Natural killer cell (primary cell): ENCODE measurements at regions not wholly inside any gene's neighbourhood (a gene's known extent, or its start where the extent isn't known, plus 50 kb on each side); places are given as distances from the start of the nearest gene placed in this dataset.

Experiments used
- ATAC-seq, 3 donors: fragments of 150-1000 bp in 2 of 3; fragments of 200-7000 bp in 1 of 3; cut with Tn5 transposase; 1 replicate in 1 of 3; 2 replicates in 2 of 3; pipeline ENCODE4 v1.10.0; 2021; ENCODE audit warnings: mild to moderate bottlenecking in 2 of 3, moderate library complexity in 2 of 3
- DNase-seq, 2 donors: peaks; one replicate each; pipeline versions ENCODE4 v3.0.0 to v3.0.0-alpha.2; 2013 to 2021; ENCODE audit warnings: mixed read lengths in 1 of 2
- H3K27ac ChIP-seq: one replicate; pipeline ENCODE4 v1.5.1; 2013; ENCODE audit warnings: mild to moderate bottlenecking, low read length
- H3K27me3 ChIP-seq: one replicate; pipeline ENCODE4 v1.6.1; 2013; ENCODE audit warnings: low read length; ENCODE audit not compliant: control insufficient read depth, insufficient read depth
- H3K36me3 ChIP-seq: one replicate; pipeline ENCODE4 v1.6.1; 2013; ENCODE audit warnings: low read length; ENCODE audit not compliant: control insufficient read depth, insufficient read depth
- H3K4me1 ChIP-seq: one replicate; pipeline ENCODE4 v1.6.1; 2013; ENCODE audit warnings: low read length; ENCODE audit not compliant: control insufficient read depth, insufficient read depth
- H3K4me3 ChIP-seq: one replicate; pipeline ENCODE4 v1.5.1; 2013; ENCODE audit warnings: low read length
- H3K9me3 ChIP-seq: one replicate; pipeline ENCODE4 v1.6.1; 2013; ENCODE audit warnings: low read length; ENCODE audit not compliant: control insufficient read depth, insufficient read depth
- H3K27ac Mint-ChIP-seq, 2 donors: one replicate each; pipeline ENCODE4 v1.8.0; 2022; ENCODE audit warnings: mild to moderate bottlenecking in 2 of 2, mixed read lengths in 2 of 2, moderate library complexity in 1 of 2
- H3K27me3 Mint-ChIP-seq, 2 donors: one replicate each; pipeline ENCODE4 v1.8.0; 2022; ENCODE audit warnings: low read depth in 2 of 2, mixed read lengths in 2 of 2
- H3K36me3 Mint-ChIP-seq: one replicate; pipeline ENCODE4 v1.8.0; 2022; ENCODE audit warnings: mixed read lengths
- H3K4me1 Mint-ChIP-seq, 2 donors: one replicate each; pipeline ENCODE4 v1.8.0; 2022; ENCODE audit warnings: mixed read lengths in 2 of 2
- H3K4me3 Mint-ChIP-seq: one replicate; pipeline ENCODE4 v1.8.0; 2022; ENCODE audit warnings: mild to moderate bottlenecking, moderate library complexity, mixed read lengths
- H3K9me3 Mint-ChIP-seq, 2 donors: one replicate each; pipeline ENCODE4 v1.8.0; 2022; ENCODE audit warnings: mixed read lengths in 2 of 2
- CTCF ChIP-seq: fragments of 200-600 bp; IDR thresholded peaks from one replicate; pipeline ENCODE4 v1.8.0; 2022; ENCODE audit warnings: antibody characterized with exemption
- WGBS: methylation state at CpG from one replicate; pipeline ENCODE4 v1.1.7; 2013; ENCODE audit warnings: missing lambda C conversion rate; ENCODE audit not compliant: insufficient coverage; 5-methylcytosine and 5-hydroxymethylcytosine counted together
- intact Hi-C: fragments of 100-400 bp; cut with micrococcal nuclease; formaldehyde crosslinking; loops from one replicate; pipeline ENCODE4 v1.14.2; 2022

GRCh38 chr2:44836916-44837315, 104.6 kb upstream of the SIX3 start:
- H3K4me1 ChIP-seq: no peaks in the 10 kb centered on the region
- no peak overlapping the region for H3K4me3 Mint-ChIP-seq
- H3K27ac Mint-ChIP-seq: no peak overlapping the region
- intact Hi-C loops: no loop called here
- H3K36me3 ChIP-seq: no peaks in the 10 kb centered on the region
- H3K4me3 ChIP-seq: no peak overlapping the region
- 81% methylated on average over 1 of the region's 1 CpG for WGBS
- no peaks in the 10 kb centered on the region for H3K9me3 Mint-ChIP-seq
- no peaks in the 10 kb centered on the region for H3K27me3 ChIP-seq
- ATAC-seq: no peak
- H3K4me1 Mint-ChIP-seq: no peaks in the 10 kb centered on the region
- H3K27me3 Mint-ChIP-seq: peaks cover 8 to 10% of the 10 kb centered on the region in 2 donors
- DNase-seq: no peak
- no peaks in the 10 kb centered on the region for H3K36me3 Mint-ChIP-seq
- no peak for TF ChIP-seq CTCF
- H3K27ac ChIP-seq: no peak overlapping the region
- peaks cover 4% of the 10 kb centered on the region for H3K9me3 ChIP-seq

- no peak overlapping the region for H3K27ac ChIP-seq
- DNase-seq: no peak
- no peak for TF ChIP-seq CTCF
- WGBS: 87% methylated on average over 13 of the region's 13 CpGs
- no peaks in the 10 kb centered on the region for H3K9me3 Mint-ChIP-seq
- peaks cover 3% of the 10 kb centered on the region for H3K27me3 ChIP-seq
- no peak overlapping the region for H3K27ac Mint-ChIP-seq
- no peaks in the 10 kb centered on the region for H3K36me3 Mint-ChIP-seq
- H3K36me3 ChIP-seq: no peaks in the 10 kb centered on the region
- H3K27me3 Mint-ChIP-seq: peaks cover 5 to 18% of the 10 kb centered on the region in 2 donors
- H3K4me3 ChIP-seq: no peak overlapping the region
- intact Hi-C loops: no loop called here
- no peaks in the 10 kb centered on the region for H3K4me1 Mint-ChIP-seq
- H3K9me3 ChIP-seq: peaks cover 4% of the 10 kb centered on the region
- no peak for ATAC-seq
- H3K4me3 Mint-ChIP-seq: no peak overlapping the region
- H3K4me1 ChIP-seq: no peaks in the 10 kb centered on the region
These were observed 103.2 kb upstream of the SIX3 start for GRCh38 chr2:44838116-44838790.

- Mint-ChIP-seq H3K27ac (no peak overlapping the region), H3K4me3 (no peak overlapping the region), H3K27me3 (peaks cover 3 to 23% of the 10 kb centered on the region in 2 donors), H3K9me3 (no peaks in the 10 kb centered on the region), H3K36me3 (no peaks in the 10 kb centered on the region), H3K4me1 (no peaks in the 10 kb centered on the region)
- Histone ChIP-seq H3K4me3 (no peak overlapping the region), H3K27me3 (peaks cover 3% of the 10 kb centered on the region), H3K36me3 (no peaks in the 10 kb centered on the region), H3K9me3 (no peaks in the 10 kb centered on the region), H3K27ac (no peak overlapping the region), H3K4me1 (no peaks in the 10 kb centered on the region)
- no peak for TF ChIP-seq CTCF
- WGBS: 97% methylated on average over 4 of the region's 5 CpGs
- no peak for DNase-seq
- intact Hi-C loops: no loop called here
- ATAC-seq: no peak
These were observed 102.1 kb upstream of the SIX3 start for GRCh38 chr2:44839370-44839769.
